ENCODE measurements at regions not wholly inside any gene's neighbourhood (a gene's known extent, or its start where the extent isn't known, plus 50 kb on each side); places are given as distances from the start of the nearest gene placed in this dataset. TPM values are rescaled to one million over a fixed set of nuclear protein-coding genes. Genes with fewer than 3 reads are reported as not detected.
"Not testable (repeated sequence)": the region's sequence is repeated elsewhere in the genome, so short reads cannot be mapped to it uniquely, and the experiment has no call there.

- POLR2A ChIA-PET: no interaction called here
- Mint-ChIP-seq H3K9me3 (peaks cover 3% of the 10 kb centered on the region), H3K36me3 (ENCODE audit: low read depth) (no peaks in the 10 kb centered on the region), H3K27me3 (peaks cover 15% of the 10 kb centered on the region), H3K27ac (no peak overlapping the region), H3K4me3 (no peak overlapping the region), H3K4me1 (ENCODE audit: low read depth) (no peaks in the 10 kb centered on the region)
- no peaks in the 10 kb centered on the region for H3K4me1 ChIP-seq (ENCODE audit: insufficient read depth, low read length)
- CTCF ChIA-PET: no interaction called here
- ATAC-seq (ENCODE audit: poor library complexity): no peak
- no peak for DNase-seq
- no peak overlapping the region for H3K27ac ChIP-seq (ENCODE audit: low read depth in 1 of 2, low read length in 2 of 2)
- peaks cover 0 to 4% of the 10 kb centered on the region in 2 experiments for H3K27me3 ChIP-seq (ENCODE audit: control insufficient read depth in 1 of 2, insufficient read depth in 2 of 2, low read length in 2 of 2)
- intact Hi-C loops (cut with DNase I, micrococcal nuclease): no loop called here
- H3K36me3 ChIP-seq (ENCODE audit: insufficient read depth, low read length): no peaks in the 10 kb centered on the region
- TF ChIP-seq CTCF (IDR thresholded peaks at IDR 0.05): no peak
- H3K9me3 ChIP-seq (ENCODE audit: control insufficient read depth in 1 of 2, insufficient read depth in 1 of 2, low read length in 2 of 2): peaks cover 0 to 2% of the 10 kb centered on the region in 2 experiments
- no peak overlapping the region for H3K4me3 ChIP-seq (ENCODE audit: low read length)
Observed at GRCh38 chr15:79154483-79155135, 64.0 kb upstream of the RASGRF1 start.

GRCh38 chr15:79144290-79144689 lies 53.7 kb upstream of the RASGRF1 start:
- intact Hi-C loops (cut with DNase I, micrococcal nuclease); DNase-seq; H3K36me3 Mint-ChIP-seq (ENCODE audit: low read depth); H3K36me3 ChIP-seq (ENCODE audit: insufficient read depth, low read length); H3K27ac ChIP-seq (ENCODE audit: low read depth in 1 of 2, low read length in 2 of 2); H3K4me3 Mint-ChIP-seq; H3K27ac Mint-ChIP-seq; H3K4me1 ChIP-seq (ENCODE audit: insufficient read depth, low read length); POLR2A ChIA-PET; CTCF ChIA-PET; H3K4me1 Mint-ChIP-seq (ENCODE audit: low read depth); ATAC-seq (ENCODE audit: poor library complexity); H3K4me3 ChIP-seq (ENCODE audit: low read length); H3K27me3 ChIP-seq (ENCODE audit: control insufficient read depth in 1 of 2, insufficient read depth in 2 of 2, low read length in 2 of 2): not testable (repeated sequence)
- Mint-ChIP-seq H3K27me3 (peaks cover 51% of the 10 kb centered on the region), H3K9me3 (peaks cover 25% of the 10 kb centered on the region)
- peaks cover 12 to 25% of the 10 kb centered on the region in 2 experiments for H3K9me3 ChIP-seq (ENCODE audit: control insufficient read depth in 1 of 2, insufficient read depth in 1 of 2, low read length in 2 of 2)

DNA sequence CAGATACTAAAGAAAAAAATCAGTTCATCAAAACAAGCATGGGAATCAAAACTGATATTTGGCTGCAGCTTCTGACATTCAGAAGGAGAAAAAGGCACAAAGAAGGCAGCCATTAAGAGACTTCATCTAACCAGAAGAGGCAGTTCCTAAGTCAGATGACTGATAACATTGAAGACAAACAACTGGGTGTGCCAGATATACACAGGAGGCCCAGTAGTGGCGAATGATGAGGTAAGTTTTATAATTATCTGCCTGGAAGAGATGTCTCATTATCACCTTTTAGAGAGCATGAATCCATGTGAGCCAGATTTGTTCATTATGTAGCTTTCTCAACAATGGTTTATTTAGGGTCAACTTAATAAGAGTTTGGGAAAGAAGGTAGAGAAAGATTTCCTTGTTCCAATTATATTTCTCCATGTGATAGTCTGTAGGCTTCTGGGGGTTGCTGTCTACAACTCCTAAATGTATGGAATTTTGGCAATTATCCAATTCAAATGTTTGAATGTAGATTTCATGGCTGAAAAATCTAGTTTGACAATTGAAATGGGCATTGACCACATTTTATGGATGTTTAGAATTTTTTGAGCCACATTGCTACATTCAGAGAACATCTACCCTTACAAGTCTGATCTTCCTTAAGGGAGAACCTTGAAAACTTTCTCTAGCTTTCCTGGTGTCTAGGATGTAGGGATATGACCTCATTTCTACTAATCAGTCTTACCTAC lies 50.4 kb upstream of the RASGRF1 start:
- Mint-ChIP-seq H3K4me1 (ENCODE audit: low read depth) (no peaks in the 10 kb centered on the region), H3K36me3 (ENCODE audit: low read depth) (no peaks in the 10 kb centered on the region), H3K27ac (no peak overlapping the region), H3K27me3 (peaks cover 40% of the 10 kb centered on the region), H3K4me3 (no peak overlapping the region), H3K9me3 (peaks cover 13% of the 10 kb centered on the region)
- DNase-seq (no peak), ATAC-seq (ENCODE audit: poor library complexity) (no peak)
- ChIA-PET CTCF (no interaction called here), POLR2A (no interaction called here)
- no peaks in the 10 kb centered on the region for H3K36me3 ChIP-seq (ENCODE audit: insufficient read depth, low read length)
- H3K4me1 ChIP-seq (ENCODE audit: insufficient read depth, low read length): no peaks in the 10 kb centered on the region
- peaks cover 4 to 10% of the 10 kb centered on the region in 2 experiments for H3K27me3 ChIP-seq (ENCODE audit: control insufficient read depth in 1 of 2, insufficient read depth in 2 of 2, low read length in 2 of 2)
- H3K9me3 ChIP-seq (ENCODE audit: control insufficient read depth in 1 of 2, insufficient read depth in 1 of 2, low read length in 2 of 2): peaks cover 9 to 25% of the 10 kb centered on the region in 2 experiments
- intact Hi-C loops (cut with DNase I, micrococcal nuclease): no loop called here
- no peak overlapping the region for H3K27ac ChIP-seq (ENCODE audit: low read depth in 1 of 2, low read length in 2 of 2)
- TF ChIP-seq CTCF (IDR thresholded peaks at IDR 0.05): no peak
- H3K4me3 ChIP-seq (ENCODE audit: low read length): no peak overlapping the region

Small RNA genes lying in the stretch of these regions (microRNA-seq; reads per million reads assigned to microRNA genes)
- not detected for gene MIR184 (ENCODE audit: borderline microRNAs expressed, borderline replicate concordance)

Data from CD4-positive, alpha-beta T cell (primary cell).